Osteoblast (primary cell): ENCODE measurements at regions not wholly inside any gene's neighbourhood (a gene's known extent, or its start where the extent isn't known, plus 50 kb on each side); places are given as distances from the start of the nearest gene placed in this dataset.
"Not testable (repeated sequence)": the region's sequence is repeated elsewhere in the genome, so short reads cannot be mapped to it uniquely, and the experiment has no call there.

Source experiments
- DNase-seq: peaks from one replicate; pipeline ENCODE4 v3.0.0; 2011; ENCODE audit warnings: low spot score, mixed read lengths; ENCODE audit not compliant: insufficient read length; ENCODE audit errors: missing footprints
- H2AFZ ChIP-seq: 2 replicates; pipeline ENCODE4 v1.6.0; 2011; ENCODE audit warnings: mild to moderate bottlenecking, low read length
- H3K27ac ChIP-seq: 2 replicates; pipeline ENCODE4 v1.5.1; 2011; ENCODE audit warnings: mild to moderate bottlenecking, low read depth, low read length, moderate library complexity
- H3K27me3 ChIP-seq: 2 replicates; pipeline ENCODE4 v1.6.0; 2012; ENCODE audit warnings: mild to moderate bottlenecking, control low read depth, inconsistent platforms, low read length, moderate library complexity; ENCODE audit not compliant: insufficient read depth
- H3K36me3 ChIP-seq: 2 replicates; pipeline ENCODE4 v1.5.1; 2011; ENCODE audit warnings: mild to moderate bottlenecking, low read length, control low read depth, moderate library complexity; ENCODE audit not compliant: insufficient read depth
- H3K4me1 ChIP-seq: 2 replicates; pipeline ENCODE4 v1.5.1; 2011; ENCODE audit warnings: mild to moderate bottlenecking, low read length, control low read depth, moderate library complexity; ENCODE audit not compliant: insufficient read depth
- H3K4me2 ChIP-seq: 2 replicates; pipeline ENCODE4 v1.6.0; 2011; ENCODE audit warnings: mild to moderate bottlenecking, low read length; ENCODE audit not compliant: insufficient read depth
- H3K4me3 ChIP-seq: fragments of 200-600 bp; sonication (generic); 3 replicates; pipeline ENCODE4 v1.5.1; 2012; ENCODE audit warnings: mild to moderate bottlenecking, low read length, inconsistent platforms; ENCODE audit not compliant: insufficient read depth
- H3K79me2 ChIP-seq: 2 replicates; pipeline ENCODE4 v1.6.0; 2012; ENCODE audit warnings: mild to moderate bottlenecking, low read length, control low read depth, inconsistent platforms; ENCODE audit not compliant: insufficient read depth
- H3K9me3 ChIP-seq: 2 replicates; pipeline ENCODE4 v1.5.1; 2011; ENCODE audit warnings: low read depth, low read length, control low read depth
- H4K20me1 ChIP-seq: 2 replicates; pipeline ENCODE4 v1.6.0; 2012; ENCODE audit warnings: mild to moderate bottlenecking, low read length, control low read depth; ENCODE audit not compliant: insufficient read depth
- CTCF ChIP-seq: IDR thresholded peaks from 2 replicates; pipeline ENCODE4 v1.5.1; 2011; ENCODE audit warnings: mild to moderate bottlenecking, low read depth, low read length, moderate library complexity; ENCODE audit errors: extremely low read depth

GRCh38 chr7:27442455-27442854 lies 199.9 kb downstream of the EVX1 start:
- H2AFZ ChIP-seq: no peak overlapping the region
- no peaks in the 10 kb centered on the region for H4K20me1 ChIP-seq
- H3K4me1 ChIP-seq: peaks cover 10% of the 10 kb centered on the region
- no peaks in the 10 kb centered on the region for H3K79me2 ChIP-seq
- H3K4me2 ChIP-seq: no peak overlapping the region
- DNase-seq: peak; percentile 83
- no peaks in the 10 kb centered on the region for H3K9me3 ChIP-seq
- no peak overlapping the region for H3K27ac ChIP-seq
- no peak for TF ChIP-seq CTCF
- no peaks in the 10 kb centered on the region for H3K27me3 ChIP-seq
- no peaks in the 10 kb centered on the region for H3K36me3 ChIP-seq
- H3K4me3 ChIP-seq: no peak overlapping the region

- not testable (repeated sequence) for H3K4me2 ChIP-seq, DNase-seq, H3K9me3 ChIP-seq, H2AFZ ChIP-seq, H3K4me3 ChIP-seq, H3K27ac ChIP-seq, H3K79me2 ChIP-seq, H3K36me3 ChIP-seq, H3K4me1 ChIP-seq, H3K27me3 ChIP-seq, H4K20me1 ChIP-seq
Measured at GRCh38 chr7:27449046-27449445, 206.4 kb downstream of the EVX1 start.

GRCh38 chr7:27453702-27454405 lies 208.8 kb downstream of the HIBADH start:
- no peak for TF ChIP-seq CTCF
- DNase-seq: peak; percentile 95
- Histone ChIP-seq H3K27me3 (no peaks in the 10 kb centered on the region), H3K4me1 (peaks cover 12% of the 10 kb centered on the region), H3K36me3 (no peaks in the 10 kb centered on the region), H3K79me2 (no peaks in the 10 kb centered on the region), H3K4me3 (no peak overlapping the region), H3K4me2 (peak overlapping the region; percentile 38), H3K9me3 (no peaks in the 10 kb centered on the region), H4K20me1 (no peaks in the 10 kb centered on the region), H3K27ac (no peak overlapping the region), H2AFZ (peak overlapping the region; percentile 71)

DNA sequence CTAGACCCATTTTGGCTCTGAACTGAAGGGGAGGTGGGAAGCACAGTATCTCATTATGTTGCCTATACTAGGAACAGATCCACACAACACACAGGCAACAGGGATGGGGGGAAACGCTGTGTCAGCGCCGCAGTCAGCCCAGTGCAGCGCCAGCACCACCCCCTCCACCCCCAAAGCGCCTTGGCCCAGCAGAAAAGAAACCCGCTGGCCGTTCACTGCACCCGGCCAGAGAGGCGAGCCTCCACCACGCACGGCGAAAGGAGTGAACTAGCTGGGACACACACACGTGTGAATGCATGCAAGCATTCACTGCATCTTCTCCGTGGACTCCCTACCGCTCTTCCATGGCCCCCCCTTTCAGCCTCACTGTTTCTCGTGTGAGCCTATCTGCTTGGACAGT lies 205.6 kb downstream of the HIBADH start:
- peak overlapping the region; percentile 62 for H3K4me2 ChIP-seq

GRCh38 chr7:27457603-27458565 lies 204.8 kb downstream of the HIBADH start:
- not testable (repeated sequence) for H3K27me3 ChIP-seq, H3K79me2 ChIP-seq, H4K20me1 ChIP-seq, DNase-seq, H3K9me3 ChIP-seq, H3K36me3 ChIP-seq, H3K27ac ChIP-seq
- Histone ChIP-seq H2AFZ (peak overlapping the region; percentile 52), H3K4me2 (peak overlapping the region; percentile 62), H3K4me3 (peak overlapping the region; percentile 49), H3K4me1 (peaks cover 21% of the 10 kb centered on the region)

More for the DNA sequence above, 205.6 kb downstream of the HIBADH start:
- not testable (repeated sequence) for H4K20me1 ChIP-seq, H3K27me3 ChIP-seq, H3K9me3 ChIP-seq, H3K36me3 ChIP-seq, DNase-seq, H3K79me2 ChIP-seq, H3K27ac ChIP-seq
- H3K4me1 ChIP-seq: peaks cover 21% of the 10 kb centered on the region
- peak overlapping the region; percentile 45 for H2AFZ ChIP-seq
- peak overlapping the region; percentile 49 for H3K4me3 ChIP-seq
